OCI-LY7 (cell line): ENCODE measurements at regions not wholly inside any gene's neighbourhood (a gene's known extent, or its start where the extent isn't known, plus 50 kb on each side); places are given as distances from the start of the nearest gene placed in this dataset.
"Not testable (repeated sequence)": the region's sequence is repeated elsewhere in the genome, so short reads cannot be mapped to it uniquely, and the experiment has no call there.

Experiments
- CTCF ChIP-seq: fragments of 200-600 bp; sonication (generic); conservative IDR thresholded peaks from 2 replicates; pipeline ENCODE4 v1.5.1; 2014; ENCODE audit warnings: mild to moderate bottlenecking, antibody characterized with exemption, low read length, moderate library complexity, mixed read lengths
- EZH2phosphoT487 ChIP-seq: fragments of 200-600 bp; sonication (generic); IDR thresholded peaks from 2 replicates; pipeline ENCODE4 v1.6.1; 2018; ENCODE audit warnings: low read depth, borderline replicate concordance, mild to moderate bottlenecking, mixed run types, antibody characterized with exemption, low read length, moderate library complexity, mixed read lengths

GRCh38 chr14:104234007-104234786, 95.8 kb downstream of the KIF26A start:
- TF ChIP-seq CTCF, EZH2phosphoT487: not testable (repeated sequence)
